Endodermal cell (in vitro differentiated cells): ENCODE measurements at regions not wholly inside any gene's neighbourhood (a gene's known extent, or its start where the extent isn't known, plus 50 kb on each side); places are given as distances from the start of the nearest gene placed in this dataset.

ENCODE experiments used
- DNase-seq: peaks from one replicate; pipeline ENCODE4 v3.0.0-alpha.2; 2017
- H3K27ac ChIP-seq: 2 replicates; pipeline ENCODE4 v1.5.1; 2013; ENCODE audit warnings: mild to moderate bottlenecking, low read depth, low read length, moderate library complexity
- H3K27me3 ChIP-seq: 2 replicates; pipeline ENCODE4 v1.6.1; 2013; ENCODE audit warnings: mild to moderate bottlenecking, low read length, moderate library complexity; ENCODE audit not compliant: insufficient read depth, control insufficient read depth, poor library complexity, severe bottlenecking
- H3K36me3 ChIP-seq: 2 replicates; pipeline ENCODE4 v1.7.0; 2013; ENCODE audit warnings: mild to moderate bottlenecking, low read length, moderate library complexity; ENCODE audit not compliant: control insufficient read depth, insufficient read depth
- H3K4me1 ChIP-seq: one replicate; pipeline ENCODE4 v1.7.0; 2013; ENCODE audit warnings: low read length; ENCODE audit not compliant: control insufficient read depth, insufficient read depth
- H3K4me3 ChIP-seq: 2 replicates; pipeline ENCODE4 v1.5.1; 2013; ENCODE audit warnings: mild to moderate bottlenecking, low read length, moderate library complexity
- H3K9ac ChIP-seq: 2 replicates; pipeline ENCODE4 v1.6.1; 2013; ENCODE audit warnings: mild to moderate bottlenecking, low read length, moderate library complexity; ENCODE audit not compliant: poor library complexity, severe bottlenecking; ENCODE audit errors: extremely low read depth
- H3K9me3 ChIP-seq: 2 replicates; pipeline ENCODE4 v1.6.1; 2013; ENCODE audit warnings: mild to moderate bottlenecking, low read length, moderate library complexity; ENCODE audit not compliant: control insufficient read depth
- H3K27ac Mint-ChIP-seq: 2 replicates; pipeline ENCODE4 v1.8.0; 2020; ENCODE audit warnings: mixed read lengths
- H3K27me3 Mint-ChIP-seq: 2 replicates; pipeline ENCODE4 v1.8.0; 2021; ENCODE audit warnings: mild to moderate bottlenecking, mixed read lengths; ENCODE audit not compliant: insufficient read depth
- H3K36me3 Mint-ChIP-seq: 2 replicates; pipeline ENCODE4 v1.8.0; 2020; ENCODE audit warnings: low read depth, mixed read lengths
- H3K4me1 Mint-ChIP-seq: 2 replicates; pipeline ENCODE4 v1.8.0; 2020; ENCODE audit warnings: mixed read lengths
- H3K4me3 Mint-ChIP-seq: 2 replicates; pipeline ENCODE4 v1.8.0; 2020; ENCODE audit warnings: mild to moderate bottlenecking, moderate library complexity, mixed read lengths
- H3K9me3 Mint-ChIP-seq: 2 replicates; pipeline ENCODE4 v1.8.0; 2020; ENCODE audit warnings: mild to moderate bottlenecking, mixed read lengths
- CTCF ChIP-seq: fragments of 200-600 bp; sonication (generic); conservative IDR thresholded peaks from 2 replicates; pipeline ENCODE4 v1.5.0; 2021; ENCODE audit warnings: antibody characterized with exemption, mild to moderate bottlenecking
- WGBS, 2 experiments: methylation state at CpG; one replicate each; pipeline versions ENCODE4 v1.1.5 to v1.1.7; 2013; ENCODE audit warnings: missing lambda C conversion rate in 2 of 2, mixed read lengths in 1 of 2; ENCODE audit not compliant: insufficient coverage in 1 of 2, insufficient read length in 1 of 2; 5-methylcytosine and 5-hydroxymethylcytosine counted together

GRCh38 chrX:109939498-109939897 lies 63.4 kb upstream of the TMEM164 start:
- H3K27me3 ChIP-seq, result no peaks in the 10 kb centered on the region
- H3K4me3 ChIP-seq, result no peak overlapping the region
- Mint-ChIP-seq H3K4me3 (no peak overlapping the region), H3K9me3 (no peaks in the 10 kb centered on the region), H3K27me3 (peaks cover 3% of the 10 kb centered on the region), H3K27ac (no peak overlapping the region), H3K36me3 (no peaks in the 10 kb centered on the region), H3K4me1 (peaks cover 15% of the 10 kb centered on the region)
- no peak overlapping the region for H3K27ac ChIP-seq
- H3K36me3 ChIP-seq, result no peaks in the 10 kb centered on the region
- WGBS, 2 experiments, result 81% methylated on average over 2 of the region's 2 CpGs; no CpG with 5 or more reads in 1 of the 2 experiments
- no peak overlapping the region for H3K9ac ChIP-seq
- TF ChIP-seq CTCF, result no peak
- DNase-seq, result no peak
- H3K4me1 ChIP-seq, result no peaks in the 10 kb centered on the region
- no peaks in the 10 kb centered on the region for H3K9me3 ChIP-seq

- Mint-ChIP-seq H3K36me3 (no peaks in the 10 kb centered on the region), H3K4me3 (no peak overlapping the region)
- no peaks in the 10 kb centered on the region for H3K27me3 ChIP-seq
Measured at GRCh38 chrX:109940411-109940810, 62.5 kb upstream of the TMEM164 start.

GRCh38 chrX:109943092-109943739 lies 59.7 kb upstream of the TMEM164 start:
- Mint-ChIP-seq H3K4me3 (no peak overlapping the region), H3K27me3 (no peaks in the 10 kb centered on the region), H3K4me1 (peaks cover 25% of the 10 kb centered on the region), H3K36me3 (no peaks in the 10 kb centered on the region), H3K9me3 (no peaks in the 10 kb centered on the region), H3K27ac (no peak overlapping the region)
- TF ChIP-seq CTCF, result no peak
- H3K27me3 ChIP-seq, result no peaks in the 10 kb centered on the region
- H3K27ac ChIP-seq, result no peak overlapping the region
- no peak for DNase-seq
- H3K9ac ChIP-seq, result no peak overlapping the region
- no peak overlapping the region for H3K4me3 ChIP-seq
- H3K36me3 ChIP-seq, result no peaks in the 10 kb centered on the region
- WGBS, 2 experiments, result 54% methylated on average over 2 of the region's 2 CpGs; no CpG with 5 or more reads in 1 of the 2 experiments
- no peaks in the 10 kb centered on the region for H3K4me1 ChIP-seq
- no peaks in the 10 kb centered on the region for H3K9me3 ChIP-seq

More at GRCh38 chrX:109940411-109940810, 62.5 kb upstream of the TMEM164 start:
- Histone ChIP-seq H3K4me3 (no peak overlapping the region), H3K4me1 (no peaks in the 10 kb centered on the region), H3K36me3 (no peaks in the 10 kb centered on the region), H3K9ac (no peak overlapping the region), H3K9me3 (no peaks in the 10 kb centered on the region), H3K27ac (no peak overlapping the region)
- TF ChIP-seq CTCF, result no peak
- H3K27ac Mint-ChIP-seq, result no peak overlapping the region
- DNase-seq, result no peak
- H3K27me3 Mint-ChIP-seq, result peaks cover 3% of the 10 kb centered on the region
- WGBS, 2 experiments, result 96% methylated on average over 2 of the region's 2 CpGs; no CpG with 5 or more reads in 1 of the 2 experiments
- H3K4me1 Mint-ChIP-seq, result peaks cover 15% of the 10 kb centered on the region
- no peaks in the 10 kb centered on the region for H3K9me3 Mint-ChIP-seq
